ENCODE measurements at regions not wholly inside any gene's neighbourhood (a gene's known extent, or its start where the extent isn't known, plus 50 kb on each side); places are given as distances from the start of the nearest gene placed in this dataset.
"Not testable (repeated sequence)": the region's sequence is repeated elsewhere in the genome, so short reads cannot be mapped to it uniquely, and the experiment has no call there.

DNA sequence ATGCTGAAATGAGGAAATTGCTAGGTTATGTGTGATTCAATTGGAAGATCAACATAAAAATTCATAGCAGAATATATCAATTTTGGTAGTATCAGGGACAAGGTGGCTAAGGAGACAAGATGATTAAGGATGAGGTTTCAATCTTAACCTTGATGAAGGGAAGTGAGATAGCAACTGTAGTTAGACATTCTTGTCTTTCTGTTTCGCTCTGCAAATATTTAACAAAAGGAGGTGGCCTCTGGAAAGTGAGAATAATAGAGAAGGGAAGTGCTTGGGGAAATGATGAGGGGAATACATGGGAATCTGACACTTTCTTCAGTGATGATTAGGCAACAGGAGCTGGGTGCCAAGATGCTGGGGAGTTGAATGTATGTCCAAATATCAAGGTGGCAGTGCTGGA, 337.1 kb upstream of the PUDP start:
- H3K27ac Mint-ChIP-seq (ENCODE audit: low read depth, unreplicated experiment): no peak overlapping the region
- H3K4me1 Mint-ChIP-seq (ENCODE audit: insufficient read depth, unreplicated experiment): no peaks in the 10 kb centered on the region
- DNase-seq (ENCODE audit: unreplicated experiment): peak; percentile 8
- H3K36me3 Mint-ChIP-seq (ENCODE audit: insufficient read depth, unreplicated experiment): no peaks in the 10 kb centered on the region
- CTCF ChIA-PET: interaction anchor here (0.6 kb wide), 1 partner anchor 373 kb away, joined by 3 read pairs; no protein-coding TSS in a partner anchor
- H3K9me3 Mint-ChIP-seq (ENCODE audit: unreplicated experiment): no peaks in the 10 kb centered on the region
- H3K27me3 Mint-ChIP-seq (ENCODE audit: insufficient read depth, unreplicated experiment): no peaks in the 10 kb centered on the region
- no TSS peak for BruUV-seq (replicated peaks)
- intact Hi-C loops (cut with micrococcal nuclease): no loop called here
- TF ChIP-seq, protein P1, sequence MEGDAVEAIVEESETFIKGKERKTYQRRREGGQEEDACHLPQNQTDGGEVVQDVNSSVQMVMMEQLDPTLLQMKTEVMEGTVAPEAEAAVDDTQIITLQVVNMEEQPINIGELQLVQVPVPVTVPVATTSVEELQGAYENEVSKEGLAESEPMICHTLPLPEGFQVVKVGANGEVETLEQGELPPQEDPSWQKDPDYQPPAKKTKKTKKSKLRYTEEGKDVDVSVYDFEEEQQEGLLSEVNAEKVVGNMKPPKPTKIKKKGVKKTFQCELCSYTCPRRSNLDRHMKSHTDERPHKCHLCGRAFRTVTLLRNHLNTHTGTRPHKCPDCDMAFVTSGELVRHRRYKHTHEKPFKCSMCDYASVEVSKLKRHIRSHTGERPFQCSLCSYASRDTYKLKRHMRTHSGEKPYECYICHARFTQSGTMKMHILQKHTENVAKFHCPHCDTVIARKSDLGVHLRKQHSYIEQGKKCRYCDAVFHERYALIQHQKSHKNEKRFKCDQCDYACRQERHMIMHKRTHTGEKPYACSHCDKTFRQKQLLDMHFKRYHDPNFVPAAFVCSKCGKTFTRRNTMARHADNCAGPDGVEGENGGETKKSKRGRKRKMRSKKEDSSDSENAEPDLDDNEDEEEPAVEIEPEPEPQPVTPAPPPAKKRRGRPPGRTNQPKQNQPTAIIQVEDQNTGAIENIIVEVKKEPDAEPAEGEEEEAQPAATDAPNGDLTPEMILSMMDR (IDR thresholded peaks at IDR 0.05; ENCODE audit: unreplicated experiment): no peak
- H3K4me3 Mint-ChIP-seq (ENCODE audit: unreplicated experiment): no peak overlapping the region
- POLR2A ChIA-PET: interaction anchor here (0.7 kb wide), 1 partner anchor 23 kb away, joined by 5 read pairs; no protein-coding TSS in a partner anchor

- no TSS peak for BruUV-seq (replicated peaks)
- no peak for DNase-seq (ENCODE audit: unreplicated experiment)
- no peaks in the 10 kb centered on the region for H3K4me1 Mint-ChIP-seq (ENCODE audit: insufficient read depth, unreplicated experiment)
- no peaks in the 10 kb centered on the region for H3K9me3 Mint-ChIP-seq (ENCODE audit: unreplicated experiment)
- CTCF ChIA-PET: no interaction called here
- no peaks in the 10 kb centered on the region for H3K27me3 Mint-ChIP-seq (ENCODE audit: insufficient read depth, unreplicated experiment)
- no peak overlapping the region for H3K27ac Mint-ChIP-seq (ENCODE audit: low read depth, unreplicated experiment)
- intact Hi-C loops (cut with micrococcal nuclease): no loop called here
- H3K36me3 Mint-ChIP-seq (ENCODE audit: insufficient read depth, unreplicated experiment): peaks cover 6% of the 10 kb centered on the region
- POLR2A ChIA-PET: no interaction called here
- H3K4me3 Mint-ChIP-seq (ENCODE audit: unreplicated experiment): no peak overlapping the region
- TF ChIP-seq, protein P1 (IDR thresholded peaks at IDR 0.05; ENCODE audit: unreplicated experiment): no peak
These were observed 332.8 kb upstream of the PUDP start for GRCh38 chrX:7480721-7481120.

GRCh38 chrX:7462110-7462509, 314.2 kb upstream of the PUDP start:
- H3K9me3 Mint-ChIP-seq (ENCODE audit: unreplicated experiment): no peaks in the 10 kb centered on the region
- intact Hi-C loops (cut with micrococcal nuclease): no loop called here
- no TSS peak for BruUV-seq (replicated peaks)
- H3K27me3 Mint-ChIP-seq (ENCODE audit: insufficient read depth, unreplicated experiment): no peaks in the 10 kb centered on the region
- DNase-seq (ENCODE audit: unreplicated experiment): no peak
- ChIA-PET POLR2A (interaction anchor here (0.6 kb wide), 1 partner anchor 23 kb away, joined by 5 read pairs; no protein-coding TSS in a partner anchor), CTCF (interaction anchor here (0.6 kb wide), 1 partner anchor 462 kb away, joined by 3 read pairs; no protein-coding TSS in a partner anchor)
- no peak overlapping the region for H3K27ac Mint-ChIP-seq (ENCODE audit: low read depth, unreplicated experiment)
- H3K36me3 Mint-ChIP-seq (ENCODE audit: insufficient read depth, unreplicated experiment): peaks cover 7% of the 10 kb centered on the region
- no peak overlapping the region for H3K4me3 Mint-ChIP-seq (ENCODE audit: unreplicated experiment)
- H3K4me1 Mint-ChIP-seq (ENCODE audit: insufficient read depth, unreplicated experiment): peaks cover 12% of the 10 kb centered on the region
- TF ChIP-seq, protein P1 (IDR thresholded peaks at IDR 0.05; ENCODE audit: unreplicated experiment): no peak

GRCh38 chrX:7461051-7461450, 313.1 kb upstream of the PUDP start:
- H3K36me3 Mint-ChIP-seq (ENCODE audit: insufficient read depth, unreplicated experiment); BruUV-seq (replicated peaks); H3K9me3 Mint-ChIP-seq (ENCODE audit: unreplicated experiment); H3K27ac Mint-ChIP-seq (ENCODE audit: low read depth, unreplicated experiment); H3K27me3 Mint-ChIP-seq (ENCODE audit: insufficient read depth, unreplicated experiment); DNase-seq (ENCODE audit: unreplicated experiment); intact Hi-C loops (cut with micrococcal nuclease); POLR2A ChIA-PET; H3K4me3 Mint-ChIP-seq (ENCODE audit: unreplicated experiment): not testable (repeated sequence)
- CTCF ChIA-PET: interaction anchor here (0.6 to 1.2 kb wide), 2 partner anchors 106 to 215 kb away, joined by 3 read pairs; no protein-coding TSS in a partner anchor
- peaks cover 13% of the 10 kb centered on the region for H3K4me1 Mint-ChIP-seq (ENCODE audit: insufficient read depth, unreplicated experiment)

Data from MCF 10A (cell line).